Gastrocnemius medialis (tissue), 4 donors: ENCODE measurements at regions not wholly inside any gene's neighbourhood (a gene's known extent, or its start where the extent isn't known, plus 50 kb on each side); places are given as distances from the start of the nearest gene placed in this dataset.

Experiments
- CTCF ChIP-seq, 5 experiments: fragments of 450-650 bp in 3 of 5; fragments of 200-600 bp in 2 of 5; sonication (generic) in 2 of 5; IDR thresholded peaks in 4 of 5; conservative IDR thresholded peaks in 1 of 5; 1 replicate in 4 of 5; 2 replicates in 1 of 5; pipeline ENCODE4 v1.5.1; 2016 to 2019; ENCODE audit warnings: antibody characterized with exemption in 5 of 5, mild to moderate bottlenecking in 3 of 5, moderate library complexity in 3 of 5
- POLR2A ChIP-seq, 2 donors: fragments of 450-650 bp; IDR thresholded peaks; one replicate each; pipeline ENCODE4 v1.6.1; 2017; ENCODE audit warnings: antibody characterized with exemption in 2 of 2, mild to moderate bottlenecking in 2 of 2, moderate library complexity in 2 of 2

DNA sequence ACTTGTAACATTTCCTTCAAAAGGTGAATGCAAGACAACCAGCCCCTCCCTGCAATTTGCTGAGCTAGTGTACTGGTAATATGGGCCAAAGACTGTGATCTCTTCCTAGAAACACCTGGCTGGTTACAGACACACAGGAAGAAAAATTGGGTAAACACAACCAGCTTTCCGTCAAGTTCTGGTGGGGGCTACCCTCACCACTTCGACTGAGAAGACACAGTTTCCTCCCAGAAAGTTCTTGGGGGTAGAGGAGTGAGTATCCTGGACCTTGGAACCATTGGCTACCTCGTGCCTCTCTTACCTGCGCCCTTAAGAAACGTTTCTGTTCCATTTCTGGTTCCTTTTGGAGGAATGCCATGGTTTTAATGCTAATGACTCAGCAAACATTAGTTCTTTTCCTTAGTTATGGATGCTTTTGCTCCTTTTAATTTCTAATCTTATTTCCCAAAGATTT lies 120.9 kb upstream of the DLX2 start:
- no peak for TF ChIP-seq CTCF (IDR thresholded peaks at IDR 0.05 in 4 of 5, conservative IDR thresholded peaks at IDR 0.05 in 1 of 5)
- no peak for TF ChIP-seq POLR2A (IDR thresholded peaks at IDR 0.05)
